Pancreas (tissue), 10 donors: ENCODE measurements at regions not wholly inside any gene's neighbourhood (a gene's known extent, or its start where the extent isn't known, plus 50 kb on each side); places are given as distances from the start of the nearest gene placed in this dataset.

Experiments used
- ATAC-seq, 4 donors: fragments of 200-7000 bp; cut with Tn5 transposase; one replicate each; pipeline versions ENCODE4 v1.8.0 to v1.9.1; 2020; ENCODE audit warnings: mild to moderate bottlenecking in 4 of 4, moderate library complexity in 4 of 4
- DNase-seq, 6 donors: peaks; one replicate each; pipeline ENCODE4 v3.0.0-alpha.2; 2020
- FAIRE-seq: peaks from 2 replicates; lab custom pipeline; 2012; peaks lifted over from hg19 to GRCh38; lab: Jason Lieb, UNC
- H3K27ac ChIP-seq, 4 donors: fragments of 200-600 bp; sonication (generic); 1 replicate in 3 of 4; 2 replicates in 1 of 4; pipeline versions ENCODE4 v1.5.0 to v1.8.0; 2020
- H3K27me3 ChIP-seq, 4 donors: fragments of 200-600 bp; one replicate each; pipeline ENCODE4 v1.8.0; 2021
- H3K36me3 ChIP-seq, 3 donors: fragments of 200-600 bp; sonication (generic) in 1 of 3; one replicate each; pipeline versions ENCODE4 v1.5.0 to v1.8.0; 2020 to 2021
- H3K4me1 ChIP-seq, 3 donors: fragments of 200-600 bp; one replicate each; pipeline ENCODE4 v1.8.0; 2021
- H3K4me3 ChIP-seq, 4 donors: fragments of 200-600 bp; sonication (generic) in 2 of 4; one replicate each; pipeline versions ENCODE4 v1.5.0 to v1.8.0; 2020 to 2021
- H3K9me3 ChIP-seq, 4 donors: fragments of 200-600 bp; one replicate each; pipeline ENCODE4 v1.8.0; 2021
- WGBS, 2 donors: extraction: QIAGEN DNeasy Blood & Tissue Kit; methylation state at CpG; one replicate each; pipeline ENCODE4 v1.1.7; 2013; 5-methylcytosine and 5-hydroxymethylcytosine counted together
- intact Hi-C, 3 donors: fragments of 100-400 bp; cut with DNase I; formaldehyde crosslinking; loops; one replicate each; pipeline versions ENCODE4 v1.11.1 to v1.14.2; 2022
- TF ChIP-seq, protein P1 (sequence below), 4 donors: fragments of 200-600 bp; sonication (generic) in 3 of 4; IDR thresholded peaks; one replicate each; pipeline versions ENCODE4 v1.5.0 to v1.8.0; 2021; ENCODE audit warnings: antibody characterized with exemption in 4 of 4
- donor health status: healthy with polysubstance abuse.
- donor health status: DM: no; HTN: no; CAD: no; lungs with moderate emphysema.
- donor health status: DM: no; HTN: no; CAD: no.
- donor health status: control.
- donor health status: control.
- donor health status: Bipolar disorder and iron deficiency.
- donor health status: DM: yes; HTN: yes; CAD: no.
- donor health status: DM: no; HTN: no; CAD: no.
- donor health status: DM: no; HTN: no; CAD: no.
- donor health status: DM: yes; HTN: yes; CAD: no.

DNA sequence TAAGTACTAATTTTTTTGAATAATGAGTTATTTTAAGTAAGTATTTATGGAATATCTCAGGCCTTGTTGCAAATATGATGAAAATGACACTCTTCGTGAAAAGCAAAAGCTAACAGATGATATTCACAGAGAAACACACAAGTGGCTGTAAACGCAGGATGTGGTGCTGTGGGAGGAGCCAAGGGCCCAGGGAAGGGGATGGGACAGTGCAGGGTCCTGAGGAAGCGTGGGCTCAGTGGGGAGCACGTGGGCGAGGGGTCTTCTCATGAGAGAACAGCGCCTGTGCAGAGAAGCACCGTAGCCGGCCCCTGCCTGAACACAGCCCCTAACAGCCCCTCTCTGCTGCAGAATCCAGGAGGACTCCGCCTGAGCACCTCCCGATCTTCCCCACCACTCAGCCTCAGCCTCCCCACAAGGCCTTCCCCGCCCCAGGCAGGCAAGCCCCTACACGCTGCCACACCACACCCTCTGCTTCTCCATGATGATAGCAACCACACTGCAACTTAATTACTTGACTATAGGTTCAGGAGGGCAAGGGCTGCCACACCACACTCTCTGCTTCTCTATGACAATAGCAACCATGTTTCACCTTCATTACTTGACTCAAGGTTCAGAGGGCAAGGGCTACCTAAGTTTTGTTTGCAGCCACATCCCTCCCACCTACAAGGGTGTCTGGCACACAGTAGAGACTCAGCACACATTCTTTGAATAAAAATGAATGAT is 152.6 kb upstream of the RNF32 start:
- TF ChIP-seq, protein P1, sequence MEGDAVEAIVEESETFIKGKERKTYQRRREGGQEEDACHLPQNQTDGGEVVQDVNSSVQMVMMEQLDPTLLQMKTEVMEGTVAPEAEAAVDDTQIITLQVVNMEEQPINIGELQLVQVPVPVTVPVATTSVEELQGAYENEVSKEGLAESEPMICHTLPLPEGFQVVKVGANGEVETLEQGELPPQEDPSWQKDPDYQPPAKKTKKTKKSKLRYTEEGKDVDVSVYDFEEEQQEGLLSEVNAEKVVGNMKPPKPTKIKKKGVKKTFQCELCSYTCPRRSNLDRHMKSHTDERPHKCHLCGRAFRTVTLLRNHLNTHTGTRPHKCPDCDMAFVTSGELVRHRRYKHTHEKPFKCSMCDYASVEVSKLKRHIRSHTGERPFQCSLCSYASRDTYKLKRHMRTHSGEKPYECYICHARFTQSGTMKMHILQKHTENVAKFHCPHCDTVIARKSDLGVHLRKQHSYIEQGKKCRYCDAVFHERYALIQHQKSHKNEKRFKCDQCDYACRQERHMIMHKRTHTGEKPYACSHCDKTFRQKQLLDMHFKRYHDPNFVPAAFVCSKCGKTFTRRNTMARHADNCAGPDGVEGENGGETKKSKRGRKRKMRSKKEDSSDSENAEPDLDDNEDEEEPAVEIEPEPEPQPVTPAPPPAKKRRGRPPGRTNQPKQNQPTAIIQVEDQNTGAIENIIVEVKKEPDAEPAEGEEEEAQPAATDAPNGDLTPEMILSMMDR (IDR thresholded peaks at IDR 0.05): no peak
- Histone ChIP-seq H3K4me3 (no peak overlapping the region), H3K27me3 (no peaks in the 10 kb centered on the region), H3K4me1 (no peaks in the 10 kb centered on the region), H3K9me3 (no peaks in the 10 kb centered on the region), H3K36me3 (no peaks in the 10 kb centered on the region), H3K27ac (no peak overlapping the region)
- FAIRE-seq: no peak
- DNase-seq: no peak
- intact Hi-C loops: no loop called here
- 80 to 81% methylated on average over 12 of the region's 12 CpGs for WGBS, 2 donors
- no peak for ATAC-seq

GRCh38 chr7:156480671-156481070 is 159.9 kb upstream of the RNF32 start:
- no peak overlapping the region for H3K27ac ChIP-seq
- intact Hi-C loops: no loop called here
- TF ChIP-seq, protein P1 (IDR thresholded peaks at IDR 0.05): no peak
- DNase-seq: no peak
- no peaks in the 10 kb centered on the region for H3K4me1 ChIP-seq
- WGBS, 2 donors: 50 to 69% methylated on average over 12 of the region's 12 CpGs
- no peak for ATAC-seq
- H3K27me3 ChIP-seq: no peaks in the 10 kb centered on the region
- no peak for FAIRE-seq
- H3K36me3 ChIP-seq: no peaks in the 10 kb centered on the region
- no peaks in the 10 kb centered on the region for H3K9me3 ChIP-seq
- H3K4me3 ChIP-seq: no peak overlapping the region

- 82 to 88% methylated on average over 2 of the region's 2 CpGs for WGBS, 2 donors
- TF ChIP-seq, protein P1 (IDR thresholded peaks at IDR 0.05): no peak
- no peaks in the 10 kb centered on the region for H3K9me3 ChIP-seq
- no peaks in the 10 kb centered on the region for H3K36me3 ChIP-seq
- ATAC-seq (no peak), FAIRE-seq (no peak), DNase-seq (no peak)
- intact Hi-C loops: loop anchor here in 1 of 3 donors (5.0 kb wide), 1 partner anchor 667 kb away; the partner anchor contains the start of gene SHH
- no peaks in the 10 kb centered on the region for H3K4me1 ChIP-seq
- H3K27me3 ChIP-seq: no peaks in the 10 kb centered on the region
- no peak overlapping the region for H3K4me3 ChIP-seq
- H3K27ac ChIP-seq: no peak overlapping the region
Observed at GRCh38 chr7:156479596-156479995, 161.0 kb upstream of the RNF32 start.

- ATAC-seq: no peak
- no peaks in the 10 kb centered on the region for H3K27me3 ChIP-seq
- peak in 1 of 6 donors; percentile 56 for DNase-seq
- H3K36me3 ChIP-seq: no peaks in the 10 kb centered on the region
- H3K4me3 ChIP-seq: no peak overlapping the region
- H3K4me1 ChIP-seq: no peaks in the 10 kb centered on the region
- TF ChIP-seq, protein P1 (IDR thresholded peaks at IDR 0.05): no peak
- no peak overlapping the region for H3K27ac ChIP-seq
- H3K9me3 ChIP-seq: no peaks in the 10 kb centered on the region
- no peak for FAIRE-seq
- intact Hi-C loops: loop anchor here in 1 of 3 donors (5.0 kb wide), 1 partner anchor 666 kb away; the partner anchor contains the start of gene SHH
- 85 to 92% methylated on average over 11 of the region's 11 CpGs for WGBS, 2 donors
Observed at GRCh38 chr7:156478486-156478885, 162.1 kb upstream of the RNF32 start.

DNA sequence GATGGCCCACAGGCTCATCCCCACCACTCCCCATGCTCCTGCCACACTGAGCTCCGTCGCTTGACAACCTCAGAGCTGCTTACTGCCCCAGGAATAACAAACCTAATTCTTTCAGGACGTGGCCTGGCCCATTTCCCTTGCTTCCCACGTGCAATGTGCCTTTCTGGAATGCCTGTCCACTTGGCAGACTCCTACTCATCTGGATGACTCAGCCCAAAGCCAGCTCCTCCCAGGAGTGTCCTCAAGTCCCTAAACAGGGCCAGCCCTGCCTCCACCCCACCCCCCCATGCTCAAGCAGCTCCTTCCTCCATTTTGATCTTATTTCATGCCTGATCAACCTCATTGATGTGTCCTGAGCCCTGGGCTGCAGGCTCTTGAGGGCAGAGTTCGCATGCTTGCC is 164.9 kb upstream of the RNF32 start:
- DNase-seq (no peak), FAIRE-seq (no peak), ATAC-seq (peak in 1 of 4 donors; percentile 43)
- no peaks in the 10 kb centered on the region for H3K4me1 ChIP-seq
- WGBS, 2 donors: 60 to 69% methylated on average over 5 of the region's 5 CpGs
- H3K4me3 ChIP-seq: no peak overlapping the region
- H3K27ac ChIP-seq: no peak overlapping the region
- TF ChIP-seq, protein P1 (IDR thresholded peaks at IDR 0.05): no peak
- H3K9me3 ChIP-seq: no peaks in the 10 kb centered on the region
- intact Hi-C loops: loop anchor here in 1 of 3 donors (5.0 kb wide), 1 partner anchor 663 kb away; the partner anchor contains the start of gene SHH
- H3K27me3 ChIP-seq: no peaks in the 10 kb centered on the region
- H3K36me3 ChIP-seq: no peaks in the 10 kb centered on the region
